PFSK-1 (cell line): ENCODE measurements at regions not wholly inside any gene's neighbourhood (a gene's known extent, or its start where the extent isn't known, plus 50 kb on each side); places are given as distances from the start of the nearest gene placed in this dataset.

Source experiments
- POLR2AphosphoS5 ChIP-seq: IDR thresholded peaks from 2 replicates; pipeline ENCODE4 v1.6.1; 2012; ENCODE audit warnings: low read depth, mild to moderate bottlenecking, control low read depth, low read length, moderate library complexity
- REST ChIP-seq, 2 experiments: IDR thresholded peaks; 2 replicates each; pipeline versions ENCODE4 v1.6.1 to v1.8.0; 2011 to 2012; ENCODE audit warnings: low read depth in 2 of 2, low read length in 2 of 2, control low read depth in 1 of 2, inconsistent platforms in 1 of 2, mild to moderate bottlenecking in 1 of 2, moderate library complexity in 1 of 2; ENCODE audit not compliant: insufficient read depth in 1 of 2

- TF ChIP-seq POLR2AphosphoS5: no peak
- TF ChIP-seq REST (IDR thresholded peaks at IDR 0.05; ENCODE audit: insufficient read depth in 1 of 2, low read depth in 2 of 2, low read length in 2 of 2): no peak
Observed at GRCh38 chr3:182239316-182239715, 527.6 kb downstream of the SOX2 start.
